Esophagus muscularis mucosa (tissue), 4 donors: ENCODE measurements at regions not wholly inside any gene's neighbourhood (a gene's known extent, or its start where the extent isn't known, plus 50 kb on each side); places are given as distances from the start of the nearest gene placed in this dataset.

ENCODE experiments used
- DNase-seq: peaks from one replicate; pipeline ENCODE4 v3.0.0-alpha.2; 2017; ENCODE audit errors: extremely low spot score
- H3K27ac ChIP-seq, 4 donors: fragments of 200-600 bp; sonication (generic); replicated peaks in 1 of 4; 1 replicate in 3 of 4; 2 replicates in 1 of 4; pipeline ENCODE4 v1.5.1; 2016 to 2019; ENCODE audit warnings: mild to moderate bottlenecking in 1 of 4
- H3K27me3 ChIP-seq, 4 donors: fragments of 200-600 bp; sonication (generic); one replicate each; pipeline versions ENCODE4 v1.5.1 to v1.6.0; 2016 to 2019
- H3K36me3 ChIP-seq, 4 donors: fragments of 200-600 bp; sonication (generic); one replicate each; pipeline ENCODE4 v1.5.1; 2016 to 2019
- H3K4me1 ChIP-seq, 4 donors: fragments of 200-600 bp; sonication (generic); one replicate each; pipeline ENCODE4 v1.5.1; 2016 to 2019
- H3K4me3 ChIP-seq, 4 donors: fragments of 200-600 bp; sonication (generic); 1 replicate in 2 of 4; 2 replicates in 2 of 4; pipeline ENCODE4 v1.5.1; 2016 to 2019; ENCODE audit warnings: mild to moderate bottlenecking in 4 of 4, moderate library complexity in 1 of 4
- H3K9me3 ChIP-seq, 4 donors: fragments of 200-600 bp; sonication (generic); 1 replicate in 3 of 4; 2 replicates in 1 of 4; pipeline ENCODE4 v1.5.1; 2016 to 2019
- EP300 ChIP-seq: sonication (generic); formaldehyde crosslinking; IDR thresholded peaks from one replicate; pipeline ENCODE4 v1.6.1; 2017; ENCODE audit warnings: antibody characterized with exemption
- POLR2A ChIP-seq: fragments of 450-650 bp; IDR thresholded peaks from one replicate; pipeline ENCODE4 v1.6.1; 2017; ENCODE audit warnings: antibody characterized with exemption, moderate library complexity, mild to moderate bottlenecking, low read depth
- POLR2AphosphoS5 ChIP-seq, 2 donors: sonication (generic); formaldehyde crosslinking; IDR thresholded peaks; one replicate each; pipeline ENCODE4 v1.6.1; 2017; ENCODE audit warnings: antibody characterized with exemption in 2 of 2
- WGBS: methylation state at CpG from one replicate; pipeline ENCODE4 v1.1.5; 2018; 5-methylcytosine and 5-hydroxymethylcytosine counted together
- intact Hi-C: fragments of 100-400 bp; cut with DNase I; formaldehyde crosslinking; loops from one replicate; pipeline ENCODE4 v1.15.1; 2023
- TF ChIP-seq, protein P1 (sequence below), 3 experiments: fragments of 200-600 bp in 2 of 3; fragments of 450-650 bp in 1 of 3; sonication (generic) in 2 of 3; IDR thresholded peaks; one replicate each; pipeline ENCODE4 v1.5.1; 2017 to 2019; ENCODE audit warnings: antibody characterized with exemption in 3 of 3, mild to moderate bottlenecking in 2 of 3, moderate library complexity in 1 of 3

DNA sequence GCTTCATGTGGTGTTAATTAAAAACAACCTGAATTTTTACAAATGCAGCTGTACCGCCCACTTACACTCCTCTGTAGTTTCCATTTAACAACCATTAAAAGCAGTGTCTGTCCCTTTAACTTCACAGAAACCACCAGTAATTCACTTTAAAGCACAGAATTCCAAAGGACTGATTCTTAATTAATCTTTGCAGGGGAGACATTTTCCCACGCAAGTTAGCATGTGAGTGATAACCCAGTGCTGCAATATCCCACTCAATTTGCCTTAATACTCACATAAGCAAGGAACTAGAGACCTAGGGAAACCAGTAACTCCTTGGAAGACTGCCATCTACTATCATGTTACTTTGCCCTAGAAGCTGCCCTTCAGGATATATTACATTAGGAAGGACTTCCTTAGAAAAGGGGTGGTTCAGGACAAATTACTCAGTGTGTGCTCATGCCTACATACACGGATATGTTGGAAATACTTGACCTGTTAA is 102.3 kb downstream of the OSR1 start:
- H3K36me3 ChIP-seq: no peaks in the 10 kb centered on the region
- no peak for DNase-seq
- no peaks in the 10 kb centered on the region for H3K4me1 ChIP-seq
- no peaks in the 10 kb centered on the region for H3K9me3 ChIP-seq
- WGBS: 87% methylated on average over 3 of the region's 3 CpGs
- H3K4me3 ChIP-seq: no peak overlapping the region
- H3K27me3 ChIP-seq: no peaks in the 10 kb centered on the region
- TF ChIP-seq POLR2A (no peak), EP300 (no peak), POLR2AphosphoS5 (IDR thresholded peaks at IDR 0.05) (no peak)
- TF ChIP-seq, protein P1, sequence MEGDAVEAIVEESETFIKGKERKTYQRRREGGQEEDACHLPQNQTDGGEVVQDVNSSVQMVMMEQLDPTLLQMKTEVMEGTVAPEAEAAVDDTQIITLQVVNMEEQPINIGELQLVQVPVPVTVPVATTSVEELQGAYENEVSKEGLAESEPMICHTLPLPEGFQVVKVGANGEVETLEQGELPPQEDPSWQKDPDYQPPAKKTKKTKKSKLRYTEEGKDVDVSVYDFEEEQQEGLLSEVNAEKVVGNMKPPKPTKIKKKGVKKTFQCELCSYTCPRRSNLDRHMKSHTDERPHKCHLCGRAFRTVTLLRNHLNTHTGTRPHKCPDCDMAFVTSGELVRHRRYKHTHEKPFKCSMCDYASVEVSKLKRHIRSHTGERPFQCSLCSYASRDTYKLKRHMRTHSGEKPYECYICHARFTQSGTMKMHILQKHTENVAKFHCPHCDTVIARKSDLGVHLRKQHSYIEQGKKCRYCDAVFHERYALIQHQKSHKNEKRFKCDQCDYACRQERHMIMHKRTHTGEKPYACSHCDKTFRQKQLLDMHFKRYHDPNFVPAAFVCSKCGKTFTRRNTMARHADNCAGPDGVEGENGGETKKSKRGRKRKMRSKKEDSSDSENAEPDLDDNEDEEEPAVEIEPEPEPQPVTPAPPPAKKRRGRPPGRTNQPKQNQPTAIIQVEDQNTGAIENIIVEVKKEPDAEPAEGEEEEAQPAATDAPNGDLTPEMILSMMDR (IDR thresholded peaks at IDR 0.05): no peak
- H3K27ac ChIP-seq: no peak overlapping the region
- intact Hi-C loops: no loop called here

DNA sequence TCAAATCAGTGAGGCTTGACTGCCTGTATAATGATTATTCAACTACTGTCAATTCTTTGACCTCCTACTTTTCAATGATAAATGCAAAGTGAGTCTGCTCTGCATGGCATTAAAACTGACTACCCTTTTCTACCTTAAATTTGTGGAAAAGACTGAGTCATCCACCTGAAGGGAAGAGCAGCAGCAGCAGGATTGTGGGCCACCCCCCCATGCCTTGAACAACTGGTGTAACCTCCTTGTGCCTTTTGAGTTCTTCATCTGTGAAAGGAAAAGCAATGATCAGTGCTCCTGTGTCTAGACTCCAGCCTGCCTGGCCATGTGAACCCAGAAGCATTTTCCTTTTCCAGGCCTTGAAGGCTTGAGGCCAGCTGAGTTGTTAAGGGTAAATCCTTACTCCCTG is 102.9 kb downstream of the OSR1 start:
- no peaks in the 10 kb centered on the region for H3K36me3 ChIP-seq
- no peak overlapping the region for H3K27ac ChIP-seq
- no peak for TF ChIP-seq EP300
- TF ChIP-seq, protein P1 (IDR thresholded peaks at IDR 0.05): no peak
- no peak for TF ChIP-seq POLR2AphosphoS5 (IDR thresholded peaks at IDR 0.05)
- no peak for TF ChIP-seq POLR2A
- no peaks in the 10 kb centered on the region for H3K27me3 ChIP-seq
- intact Hi-C loops: no loop called here
- H3K9me3 ChIP-seq: no peaks in the 10 kb centered on the region
- H3K4me1 ChIP-seq: no peaks in the 10 kb centered on the region
- DNase-seq: no peak
- no peak overlapping the region for H3K4me3 ChIP-seq

DNA sequence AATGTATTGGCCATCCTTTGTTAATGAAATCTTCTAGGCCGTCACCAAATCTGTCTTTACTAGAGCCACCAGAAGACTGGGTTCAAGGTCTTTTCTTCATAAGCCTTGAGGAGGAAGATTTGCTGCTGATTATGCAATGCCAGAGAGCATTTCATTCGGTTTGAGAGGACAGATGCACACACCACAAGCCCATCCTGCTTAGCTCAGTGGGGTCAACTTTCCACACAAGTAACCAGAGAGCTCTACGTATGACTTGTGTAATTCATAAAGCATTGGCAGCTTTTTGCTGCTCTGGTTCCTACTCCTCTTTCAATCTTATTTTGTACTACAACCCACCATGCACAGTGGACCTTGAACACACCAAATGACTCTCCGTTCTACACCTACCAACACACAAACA is 106.9 kb downstream of the OSR1 start:
- no peak for DNase-seq
- WGBS: 86% methylated on average over 4 of the region's 4 CpGs
- no peaks in the 10 kb centered on the region for H3K4me1 ChIP-seq
- H3K27ac ChIP-seq: no peak overlapping the region
- intact Hi-C loops: no loop called here
- no peaks in the 10 kb centered on the region for H3K27me3 ChIP-seq
- H3K4me3 ChIP-seq: no peak overlapping the region
- no peaks in the 10 kb centered on the region for H3K36me3 ChIP-seq
- TF ChIP-seq POLR2AphosphoS5 (IDR thresholded peaks at IDR 0.05) (no peak), POLR2A (no peak), EP300 (no peak)
- TF ChIP-seq, protein P1 (IDR thresholded peaks at IDR 0.05): no peak
- no peaks in the 10 kb centered on the region for H3K9me3 ChIP-seq

DNA sequence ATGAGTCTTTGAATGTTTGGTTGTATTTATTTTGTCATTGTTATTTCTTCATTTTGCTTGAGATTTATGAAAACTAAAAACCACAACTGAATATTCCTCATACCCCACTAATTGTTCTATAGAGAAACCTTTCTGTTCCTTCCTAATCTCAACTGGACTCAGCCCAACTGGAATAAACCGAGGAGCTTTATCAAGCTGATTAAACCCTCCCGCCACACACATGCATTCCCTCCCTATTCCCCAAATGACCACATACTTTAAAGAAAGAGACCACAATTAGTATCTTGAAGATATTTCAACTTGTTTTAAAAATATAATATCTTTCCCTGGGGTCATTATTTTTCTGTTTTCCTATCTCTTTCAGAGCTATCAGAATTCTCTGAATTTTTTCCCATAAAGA is 107.5 kb downstream of the OSR1 start:
- no peaks in the 10 kb centered on the region for H3K9me3 ChIP-seq
- no peak overlapping the region for H3K27ac ChIP-seq
- no peaks in the 10 kb centered on the region for H3K4me1 ChIP-seq
- intact Hi-C loops: no loop called here
- TF ChIP-seq, protein P1 (IDR thresholded peaks at IDR 0.05): no peak
- TF ChIP-seq POLR2AphosphoS5 (IDR thresholded peaks at IDR 0.05) (no peak), EP300 (no peak), POLR2A (no peak)
- H3K4me3 ChIP-seq: no peak overlapping the region
- H3K36me3 ChIP-seq: no peaks in the 10 kb centered on the region
- 76% methylated on average over 2 of the region's 2 CpGs for WGBS
- H3K27me3 ChIP-seq: no peaks in the 10 kb centered on the region
- no peak for DNase-seq

DNA sequence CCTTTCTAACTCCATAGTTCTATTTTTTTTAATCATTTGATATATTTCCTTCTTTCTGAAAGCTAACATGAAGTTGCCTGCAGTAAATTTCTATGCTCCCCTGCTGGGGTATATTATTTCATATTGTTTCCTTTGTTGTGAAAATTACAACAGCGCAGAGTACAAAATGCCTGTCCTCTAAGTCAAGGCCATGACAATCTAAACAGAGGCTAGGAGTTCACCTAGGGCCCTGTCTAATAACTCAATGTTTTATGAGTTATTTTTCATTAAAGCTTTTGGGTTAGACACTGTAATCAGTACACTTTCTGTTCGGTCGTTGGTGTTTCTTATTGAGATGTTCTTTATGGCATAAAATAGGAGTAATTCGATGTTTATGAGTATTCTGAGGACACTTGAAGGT is 111.2 kb downstream of the OSR1 start:
- intact Hi-C loops: no loop called here
- TF ChIP-seq POLR2AphosphoS5 (IDR thresholded peaks at IDR 0.05) (no peak), POLR2A (no peak), EP300 (no peak)
- TF ChIP-seq, protein P1 (IDR thresholded peaks at IDR 0.05): no peak
- 92% methylated on average over 4 of the region's 4 CpGs for WGBS
- no peaks in the 10 kb centered on the region for H3K4me1 ChIP-seq
- H3K36me3 ChIP-seq: no peaks in the 10 kb centered on the region
- no peak overlapping the region for H3K4me3 ChIP-seq
- no peak for DNase-seq
- no peaks in the 10 kb centered on the region for H3K27me3 ChIP-seq
- H3K9me3 ChIP-seq: no peaks in the 10 kb centered on the region
- no peak overlapping the region for H3K27ac ChIP-seq
